ENCODE measurements at regions not wholly inside any gene's neighbourhood (a gene's known extent, or its start where the extent isn't known, plus 50 kb on each side); places are given as distances from the start of the nearest gene placed in this dataset.
"Not testable (repeated sequence)": the region's sequence is repeated elsewhere in the genome, so short reads cannot be mapped to it uniquely, and the experiment has no call there.

GRCh38 chr2:2777876-2778275 is 446.8 kb upstream of the MYT1L start:
- no peak for TF ChIP-seq POLR2A (IDR thresholded peaks at IDR 0.05)
- TF ChIP-seq POLR2AphosphoS5 (IDR thresholded peaks at IDR 0.05) = no peak
- TF ChIP-seq, protein P1, sequence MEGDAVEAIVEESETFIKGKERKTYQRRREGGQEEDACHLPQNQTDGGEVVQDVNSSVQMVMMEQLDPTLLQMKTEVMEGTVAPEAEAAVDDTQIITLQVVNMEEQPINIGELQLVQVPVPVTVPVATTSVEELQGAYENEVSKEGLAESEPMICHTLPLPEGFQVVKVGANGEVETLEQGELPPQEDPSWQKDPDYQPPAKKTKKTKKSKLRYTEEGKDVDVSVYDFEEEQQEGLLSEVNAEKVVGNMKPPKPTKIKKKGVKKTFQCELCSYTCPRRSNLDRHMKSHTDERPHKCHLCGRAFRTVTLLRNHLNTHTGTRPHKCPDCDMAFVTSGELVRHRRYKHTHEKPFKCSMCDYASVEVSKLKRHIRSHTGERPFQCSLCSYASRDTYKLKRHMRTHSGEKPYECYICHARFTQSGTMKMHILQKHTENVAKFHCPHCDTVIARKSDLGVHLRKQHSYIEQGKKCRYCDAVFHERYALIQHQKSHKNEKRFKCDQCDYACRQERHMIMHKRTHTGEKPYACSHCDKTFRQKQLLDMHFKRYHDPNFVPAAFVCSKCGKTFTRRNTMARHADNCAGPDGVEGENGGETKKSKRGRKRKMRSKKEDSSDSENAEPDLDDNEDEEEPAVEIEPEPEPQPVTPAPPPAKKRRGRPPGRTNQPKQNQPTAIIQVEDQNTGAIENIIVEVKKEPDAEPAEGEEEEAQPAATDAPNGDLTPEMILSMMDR (IDR thresholded peaks at IDR 0.05) = no peak
- intact Hi-C loops (cut with DNase I) = no loop called here
- WGBS = 97% methylated on average over 2 of the region's 2 CpGs
- Histone ChIP-seq H3K27ac (no peak overlapping the region), H3K27me3 (replicated peaks; ENCODE audit: insufficient read depth) (no peaks in the 10 kb centered on the region), H3K4me1 (replicated peaks) (no peaks in the 10 kb centered on the region), H3K36me3 (no peaks in the 10 kb centered on the region), H3K9me3 (no peaks in the 10 kb centered on the region), H3K4me3 (no peak overlapping the region)
- no peak for DNase-seq (ENCODE audit: low spot score)

- no peak for TF ChIP-seq POLR2AphosphoS5 (IDR thresholded peaks at IDR 0.05)
- TF ChIP-seq, protein P1 (IDR thresholded peaks at IDR 0.05) = no peak
- TF ChIP-seq POLR2A (IDR thresholded peaks at IDR 0.05) = no peak
- Histone ChIP-seq H3K36me3 (no peaks in the 10 kb centered on the region), H3K9me3 (no peaks in the 10 kb centered on the region), H3K27ac (no peak overlapping the region), H3K4me1 (replicated peaks) (no peaks in the 10 kb centered on the region), H3K4me3 (no peak overlapping the region), H3K27me3 (replicated peaks; ENCODE audit: insufficient read depth) (no peaks in the 10 kb centered on the region)
- 38% methylated on average over 2 of the region's 2 CpGs for WGBS
- intact Hi-C loops (cut with DNase I) = no loop called here
- no peak for DNase-seq (ENCODE audit: low spot score)
Observed at GRCh38 chr2:2777213-2777612, 446.1 kb upstream of the MYT1L start.

GRCh38 chr2:2775018-2775417 is 443.9 kb upstream of the MYT1L start:
- H3K27me3 ChIP-seq (replicated peaks; ENCODE audit: insufficient read depth) = no peaks in the 10 kb centered on the region

DNA sequence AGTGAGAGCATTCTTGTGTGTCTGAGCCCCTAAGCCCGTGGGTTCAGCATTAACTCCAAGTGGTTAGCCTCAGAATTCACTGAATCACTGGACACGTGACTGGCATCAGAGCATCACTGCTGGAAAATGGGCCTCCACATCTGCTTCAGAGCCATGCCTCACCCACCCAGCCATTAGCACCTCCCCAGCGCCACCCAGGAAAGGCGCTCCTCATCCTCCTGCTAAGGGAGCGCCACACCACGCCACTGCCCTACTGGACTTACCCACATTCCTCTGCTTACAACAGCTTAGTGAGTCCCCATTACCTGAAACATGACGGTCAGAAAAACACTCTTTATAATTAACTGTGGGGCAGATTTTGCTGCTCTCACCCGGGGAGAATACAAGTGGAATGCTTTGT is 442.6 kb upstream of the MYT1L start:
- no peaks in the 10 kb centered on the region for H3K36me3 ChIP-seq
- no peaks in the 10 kb centered on the region for H3K27me3 ChIP-seq (replicated peaks; ENCODE audit: insufficient read depth)
- H3K4me3 ChIP-seq = no peak overlapping the region
- no peak overlapping the region for H3K27ac ChIP-seq
- WGBS = 94% methylated on average over 8 of the region's 8 CpGs
- TF ChIP-seq, protein P1 (IDR thresholded peaks at IDR 0.05) = no peak
- no peak for TF ChIP-seq POLR2A (IDR thresholded peaks at IDR 0.05)
- no peak for DNase-seq (ENCODE audit: low spot score)
- no peaks in the 10 kb centered on the region for H3K9me3 ChIP-seq
- intact Hi-C loops (cut with DNase I) = no loop called here
- no peaks in the 10 kb centered on the region for H3K4me1 ChIP-seq (replicated peaks)

More at GRCh38 chr2:2775018-2775417, 443.9 kb upstream of the MYT1L start:
- Histone ChIP-seq H3K9me3 (no peaks in the 10 kb centered on the region), H3K36me3 (no peaks in the 10 kb centered on the region), H3K27ac (no peak overlapping the region), H3K4me3 (no peak overlapping the region), H3K4me1 (replicated peaks) (no peaks in the 10 kb centered on the region)
- WGBS = 49% methylated on average over 2 of the region's 2 CpGs
- no peak for DNase-seq (ENCODE audit: low spot score)
- intact Hi-C loops (cut with DNase I) = no loop called here
- no peak for TF ChIP-seq POLR2AphosphoS5 (IDR thresholded peaks at IDR 0.05)
- no peak for TF ChIP-seq POLR2A (IDR thresholded peaks at IDR 0.05)

DNA sequence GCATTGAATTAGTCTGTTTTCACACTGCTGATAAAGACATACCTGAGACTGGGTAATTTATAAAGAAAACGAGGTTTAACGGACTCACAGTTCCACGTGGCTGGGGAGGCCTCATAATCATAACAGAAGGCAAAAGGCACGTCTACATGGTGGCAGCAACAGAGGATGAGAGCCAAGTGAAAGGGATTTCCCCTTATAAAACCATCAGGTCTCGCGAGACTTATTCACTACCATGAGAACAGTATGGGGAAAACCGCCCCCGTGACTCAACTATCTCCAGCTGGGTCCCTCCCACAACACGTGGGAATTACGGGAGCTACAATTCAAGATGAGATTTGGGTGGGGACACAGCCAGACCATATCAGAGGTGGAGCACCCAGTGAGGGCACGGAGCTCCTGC is 442.0 kb upstream of the MYT1L start:
- H3K27me3 ChIP-seq (replicated peaks; ENCODE audit: insufficient read depth); H3K4me3 ChIP-seq; H3K4me1 ChIP-seq (replicated peaks); H3K9me3 ChIP-seq; intact Hi-C loops (cut with DNase I); H3K36me3 ChIP-seq; H3K27ac ChIP-seq; DNase-seq (ENCODE audit: low spot score): not testable (repeated sequence)
- 82% methylated on average over 11 of the region's 11 CpGs for WGBS

DNA sequence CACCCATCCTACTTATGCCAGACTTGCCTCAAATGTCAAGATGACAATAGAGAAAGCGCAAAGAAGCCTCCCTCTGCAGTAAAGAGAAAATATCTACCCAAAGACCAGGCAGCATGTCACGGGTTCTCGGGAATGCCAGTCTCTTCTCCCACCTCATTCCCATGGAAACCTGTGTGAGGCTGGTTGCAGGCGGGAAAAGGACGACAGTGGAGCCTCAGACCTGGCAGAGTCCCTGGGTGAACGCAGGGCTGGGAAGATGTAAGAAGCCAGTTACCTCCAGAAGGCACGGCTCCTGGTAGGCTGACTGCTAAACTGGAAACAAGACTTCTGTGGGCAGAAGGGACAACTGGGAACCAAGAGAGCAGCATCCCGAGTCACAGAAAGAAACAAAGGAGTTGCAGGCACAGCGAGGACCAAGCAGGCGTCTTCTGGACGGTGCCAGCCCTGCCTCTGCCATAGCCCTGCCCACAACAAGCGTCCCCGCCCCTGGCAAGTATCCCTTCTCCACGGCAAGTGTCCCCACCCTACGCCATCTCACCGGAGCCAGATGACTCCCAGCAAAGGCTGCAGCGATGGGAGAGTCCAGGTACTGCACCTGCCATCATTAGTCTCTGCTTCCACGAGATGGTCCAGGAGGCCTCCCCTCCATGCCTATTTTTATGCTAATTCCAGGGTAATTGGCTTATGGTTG is 440.8 kb upstream of the MYT1L start:
- no peak for TF ChIP-seq POLR2A (IDR thresholded peaks at IDR 0.05)
- no peak for TF ChIP-seq POLR2AphosphoS5 (IDR thresholded peaks at IDR 0.05)
- TF ChIP-seq, protein P1 (IDR thresholded peaks at IDR 0.05) = no peak

More for the DNA sequence above, 440.8 kb upstream of the MYT1L start:
- no peaks in the 10 kb centered on the region for H3K27me3 ChIP-seq (replicated peaks; ENCODE audit: insufficient read depth)
- DNase-seq (ENCODE audit: low spot score) = no peak
- intact Hi-C loops (cut with DNase I) = no loop called here
- H3K36me3 ChIP-seq = no peaks in the 10 kb centered on the region
- H3K9me3 ChIP-seq = no peaks in the 10 kb centered on the region
- H3K4me1 ChIP-seq (replicated peaks) = no peaks in the 10 kb centered on the region
- no peak overlapping the region for H3K4me3 ChIP-seq
- no peak overlapping the region for H3K27ac ChIP-seq
- WGBS = 89% methylated on average over 18 of the region's 18 CpGs
